SIG-M5 treated with dmso at 0.1 percent for 504 hours (cell line): ENCODE measurements at regions not wholly inside any gene's neighbourhood (a gene's known extent, or its start where the extent isn't known, plus 50 kb on each side); places are given as distances from the start of the nearest gene placed in this dataset.
"Not testable (repeated sequence)": the region's sequence is repeated elsewhere in the genome, so short reads cannot be mapped to it uniquely, and the experiment has no call there.

ENCODE experiments used
- DNase-seq: peaks from one replicate; lab custom pipeline; 2025; ENCODE audit not compliant: unreplicated experiment; lab: John Stamatoyannopoulos, UW

GRCh38 chr22:19660583-19660982 is 53.7 kb upstream of the SEPTIN5 start:
- not testable (repeated sequence) for DNase-seq

- peak; percentile 12 for DNase-seq
Observed at GRCh38 chr22:19661156-19661555, 53.1 kb upstream of the SEPTIN5 start.

DNA sequence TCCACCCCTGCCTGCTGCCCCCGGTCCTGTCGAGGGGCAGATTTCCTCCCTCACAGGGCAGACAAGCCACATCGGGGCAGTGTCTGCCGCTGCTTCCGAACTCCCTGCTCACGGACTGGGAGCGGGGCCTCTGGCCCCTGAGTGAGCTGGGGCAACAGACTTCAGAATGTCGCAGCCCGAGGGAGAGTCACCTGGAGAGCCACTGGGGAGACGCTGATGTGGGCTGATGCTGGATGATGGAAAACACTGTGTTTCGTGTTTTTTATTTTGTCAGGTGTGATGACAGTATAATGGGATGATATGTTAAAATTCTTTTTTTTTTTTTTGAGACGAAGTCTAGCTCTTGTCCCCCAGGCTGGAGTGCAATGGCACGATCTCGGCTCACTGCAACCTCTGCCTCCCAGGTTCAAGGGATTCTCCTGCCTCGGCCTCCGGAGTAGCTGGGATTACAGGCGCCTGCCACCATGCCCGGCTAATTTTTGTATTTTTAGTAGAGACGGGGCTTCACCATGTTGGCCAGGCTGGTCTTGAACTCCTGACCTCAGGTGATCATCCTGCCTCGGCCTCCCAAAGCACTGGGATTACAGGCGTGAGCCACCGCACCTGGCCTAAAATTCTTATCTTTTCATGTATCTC is 52.1 kb upstream of the SEPTIN5 start:
- DNase-seq: not testable (repeated sequence)

DNA sequence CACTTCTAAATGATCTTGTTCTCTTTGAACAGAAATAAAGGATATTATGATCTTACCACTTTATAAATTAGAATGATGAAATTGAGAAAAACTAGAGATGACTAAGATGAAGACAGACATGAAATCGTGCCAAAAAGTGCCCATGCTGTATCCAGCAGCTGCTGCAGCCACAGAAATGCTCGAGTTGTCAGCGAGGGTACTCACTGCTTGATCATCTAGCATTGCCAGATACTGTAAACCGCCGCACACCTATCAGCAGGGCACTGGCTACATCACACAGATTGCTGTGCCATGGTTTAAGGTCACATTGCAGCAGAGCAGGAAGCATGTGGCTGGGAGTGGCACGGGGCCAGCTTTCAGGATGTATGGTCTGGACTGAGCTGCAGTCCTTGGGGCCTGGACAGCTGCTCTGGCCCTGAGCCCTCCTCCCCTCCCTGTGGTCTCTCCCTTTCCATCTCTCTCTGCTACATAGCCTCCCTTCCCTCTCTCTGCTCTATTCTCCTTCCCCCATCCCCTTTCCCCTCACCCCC is 51.0 kb upstream of the SEPTIN5 start:
- no peak for DNase-seq

- no peak for DNase-seq
Observed at GRCh38 chr22:19663821-19664355, 50.4 kb upstream of the SEPTIN5 start.

DNA sequence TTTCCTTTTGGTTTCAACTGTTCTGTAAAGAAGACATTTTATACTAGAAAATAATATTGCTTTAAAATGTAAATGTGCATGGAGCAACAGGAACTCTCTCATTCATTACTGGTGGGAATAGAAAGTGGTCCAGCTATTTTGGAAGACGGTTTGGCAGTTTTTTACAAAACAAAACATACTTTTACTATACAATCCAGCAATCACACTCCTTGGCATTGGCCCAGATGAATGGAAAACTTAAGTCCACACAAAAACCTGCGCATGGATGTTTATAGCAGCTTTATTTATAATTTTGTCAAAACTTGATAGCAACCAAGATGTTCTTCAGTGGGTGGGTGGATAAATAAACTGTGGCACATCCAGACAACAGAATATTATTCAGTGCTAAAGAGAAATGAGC is 49.9 kb upstream of the SEPTIN5 start:
- no peak for DNase-seq
